Dendritic cell treated with granulocyte-macrophage colony-stimulating factor and Interleukin-4, amounts not matched to agents 40 ng/mL and 50 ng/mL, for 4 days (primary cell): ENCODE measurements at regions not wholly inside any gene's neighbourhood (a gene's known extent, or its start where the extent isn't known, plus 50 kb on each side); places are given as distances from the start of the nearest gene placed in this dataset.

Experiments used
- H3K27ac Mint-ChIP-seq: one replicate; pipeline ENCODE4 v1.8.0; 2022; ENCODE audit warnings: mild to moderate bottlenecking, mixed read lengths
- H3K27me3 Mint-ChIP-seq: one replicate; pipeline ENCODE4 v1.8.0; 2022; ENCODE audit warnings: mild to moderate bottlenecking, mixed read lengths
- H3K36me3 Mint-ChIP-seq: one replicate; pipeline ENCODE4 v1.8.0; 2022; ENCODE audit warnings: low read depth, mixed read lengths
- H3K4me1 Mint-ChIP-seq: one replicate; pipeline ENCODE4 v1.8.0; 2022; ENCODE audit warnings: low read depth, mixed read lengths
- H3K4me3 Mint-ChIP-seq: one replicate; pipeline ENCODE4 v1.8.0; 2022; ENCODE audit warnings: mild to moderate bottlenecking, moderate library complexity, mixed read lengths
- H3K9me3 Mint-ChIP-seq: one replicate; pipeline ENCODE4 v1.8.0; 2022; ENCODE audit warnings: mixed read lengths
- intact Hi-C: fragments of 100-400 bp; cut with micrococcal nuclease; formaldehyde crosslinking; loops from one replicate; pipeline ENCODE4 v1.15.0; 2022

GRCh38 chr7:53542157-53542556 lies 506.7 kb downstream of the POM121L12 start:
- intact Hi-C loops, result no loop called here
- H3K4me1 Mint-ChIP-seq, result no peaks in the 10 kb centered on the region
- peaks cover 10% of the 10 kb centered on the region for H3K9me3 Mint-ChIP-seq
- no peaks in the 10 kb centered on the region for H3K27me3 Mint-ChIP-seq
- H3K36me3 Mint-ChIP-seq, result no peaks in the 10 kb centered on the region
- H3K4me3 Mint-ChIP-seq, result no peak overlapping the region
- H3K27ac Mint-ChIP-seq, result no peak overlapping the region
